A549 (cell line): ENCODE measurements at regions not wholly inside any gene's neighbourhood (a gene's known extent, or its start where the extent isn't known, plus 50 kb on each side); places are given as distances from the start of the nearest gene placed in this dataset.

Experiments used
- ATAC-seq, 2 experiments: fragments of 200-7000 bp in 1 of 2; fragments of >200 bp in 1 of 2; cut with Nextera tagmentation in 1 of 2; cut with Tn5 transposase in 1 of 2; 3 replicates each; pipeline versions ENCODE4 v1.8.0 to v1.9.1; 2018 to 2020; ENCODE audit warnings: mild to moderate bottlenecking in 1 of 2, moderate library complexity in 1 of 2
- CTCF ChIA-PET: fragments of 300-600 bp; sonication (Branson Sonifier 250); formaldehyde crosslinking; extraction: SDS; loops from one replicate; lab custom pipeline; 2021; ENCODE audit warnings: antibody characterized with exemption, inconsistent platforms; lab: Yijun Ruan, JAX
- POLR2A ChIA-PET: fragments of 350-600 bp; formaldehyde crosslinking; extraction: SDS; loops from one replicate; lab custom pipeline; 2021; ENCODE audit warnings: antibody characterized with exemption, inconsistent platforms; lab: Yijun Ruan, JAX
- DNase-seq, 2 experiments: peaks; one replicate each; pipeline versions ENCODE4 v3.0.0 to v3.0.0-alpha.2; 2011 to 2016; ENCODE audit warnings: low read depth in 1 of 2, low spot score in 1 of 2
- FAIRE-seq: peaks from 2 replicates; lab custom pipeline; 2011; peaks lifted over from hg19 to GRCh38; lab: Jason Lieb, UNC
- H3K27ac ChIP-seq, 2 experiments: fragments of >200 bp; sonication (Bioruptor Twin); formaldehyde crosslinking; 3 replicates each; pipeline ENCODE4 v1.5.1; 2016 to 2017
- H3K4me1 ChIP-seq: fragments of >200 bp; sonication (Bioruptor Twin); formaldehyde crosslinking; 3 replicates; pipeline ENCODE4 v1.6.1; 2016
- H3K4me2 ChIP-seq: fragments of >200 bp; sonication (Bioruptor Twin); formaldehyde crosslinking; 3 replicates; pipeline ENCODE4 v1.6.1; 2016
- H3K4me3 ChIP-seq: fragments of >200 bp; sonication (Bioruptor Twin); formaldehyde crosslinking; 3 replicates; pipeline ENCODE4 v1.5.1; 2016
- H3K9me3 ChIP-seq: fragments of >200 bp; sonication (Bioruptor Twin); formaldehyde crosslinking; 3 replicates; pipeline ENCODE4 v1.6.1; 2016
- CBX2 ChIP-seq: fragments of 200-600 bp; sonication (generic); IDR thresholded peaks from 2 replicates; pipeline ENCODE4 v1.6.1; 2016; ENCODE audit warnings: low read depth, mild to moderate bottlenecking, borderline replicate concordance
- CHD2 ChIP-seq: fragments of 150-350 bp; IDR thresholded peaks from 2 replicates; pipeline ENCODE4 v1.6.1; 2014; ENCODE audit warnings: low read length; ENCODE audit not compliant: partially characterized antibody
- CHD4 ChIP-seq: fragments of 200-600 bp; sonication (generic); IDR thresholded peaks from 2 replicates; pipeline ENCODE4 v1.6.1; 2016; ENCODE audit warnings: antibody characterized with exemption, mild to moderate bottlenecking, borderline replicate concordance
- HEYL ChIP-seq: fragments of 250-450 bp; sonication (Bioruptor Pico); IDR thresholded peaks from 2 replicates; pipeline ENCODE4 v1.8.0; 2021; ENCODE audit warnings: mild to moderate bottlenecking, moderate library complexity
- HOXA7 ChIP-seq: fragments of 250-450 bp; sonication (Bioruptor Pico); IDR thresholded peaks from 2 replicates; pipeline ENCODE4 v1.5.0; 2020; ENCODE audit warnings: mild to moderate bottlenecking, moderate library complexity
- HOXB13 ChIP-seq: fragments of 250-450 bp; sonication (Bioruptor Pico); IDR thresholded peaks from 2 replicates; pipeline ENCODE4 v1.5.0; 2020; ENCODE audit warnings: low read depth, mild to moderate bottlenecking, moderate library complexity
- HOXB5 ChIP-seq: fragments of 250-450 bp; sonication (Bioruptor Pico); IDR thresholded peaks from 2 replicates; pipeline ENCODE4 v1.5.0; 2020; ENCODE audit warnings: mild to moderate bottlenecking, moderate library complexity
- KDM5A ChIP-seq: fragments of 200-600 bp; sonication (generic); IDR thresholded peaks from 2 replicates; pipeline ENCODE4 v1.6.1; 2016; ENCODE audit warnings: antibody characterized with exemption, mild to moderate bottlenecking
- MAFK ChIP-seq: fragments of 450-650 bp; IDR thresholded peaks from 2 replicates; pipeline ENCODE4 v1.6.1; 2014; ENCODE audit not compliant: partially characterized antibody
- MAZ ChIP-seq: fragments of 150-350 bp; IDR thresholded peaks from 2 replicates; pipeline ENCODE4 v1.6.1; 2014; ENCODE audit warnings: antibody characterized with exemption, low read depth, low read length, borderline replicate concordance
- MYC ChIP-seq: IDR thresholded peaks from 2 replicates; pipeline ENCODE4 v1.6.1; 2012; ENCODE audit warnings: mild to moderate bottlenecking, inconsistent platforms, low read length, improper control_type of control experiment, borderline replicate concordance
- NFE2L2 ChIP-seq: fragments of 150-350 bp; conservative IDR thresholded peaks from 2 replicates; pipeline ENCODE4 v1.6.1; 2014; ENCODE audit warnings: low read length
- NPAS2 ChIP-seq: fragments of 250-450 bp; sonication (Bioruptor Pico); IDR thresholded peaks from 2 replicates; pipeline ENCODE4 v1.8.0; 2022; ENCODE audit warnings: mild to moderate bottlenecking, moderate library complexity, borderline replicate concordance
- NR3C1 ChIP-seq: fragments of >200 bp; sonication (Bioruptor Twin); formaldehyde crosslinking; IDR thresholded peaks from 3 replicates; pipeline ENCODE4 v1.6.1; 2017
- POLR2A ChIP-seq: IDR thresholded peaks from 2 replicates; pipeline ENCODE4 v1.6.1; 2012; ENCODE audit warnings: mild to moderate bottlenecking, low read length
- POLR2AphosphoS2 ChIP-seq: conservative IDR thresholded peaks from 2 replicates; pipeline ENCODE4 v1.6.1; 2012; ENCODE audit warnings: low read length, improper control_type of control experiment, inconsistent platforms
- RAD21 ChIP-seq, 2 experiments: fragments of >200 bp in 1 of 2; sonication (Bioruptor Twin) in 1 of 2; formaldehyde crosslinking in 1 of 2; IDR thresholded peaks in 1 of 2; conservative IDR thresholded peaks in 1 of 2; 2 replicates in 1 of 2; 3 replicates in 1 of 2; pipeline ENCODE4 v1.6.1; 2012 to 2018; ENCODE audit warnings: inconsistent platforms in 1 of 2
- RARB ChIP-seq: fragments of 250-450 bp; sonication (Bioruptor Pico); IDR thresholded peaks from 2 replicates; pipeline ENCODE4 v1.8.0; 2021; ENCODE audit warnings: mild to moderate bottlenecking, moderate library complexity
- RFX5 ChIP-seq: fragments of 450-650 bp; IDR thresholded peaks from 2 replicates; pipeline ENCODE4 v1.7.1; 2014; ENCODE audit warnings: antibody characterized with exemption, mild to moderate bottlenecking, moderate library complexity
- RNF2 ChIP-seq: fragments of 200-600 bp; sonication (generic); IDR thresholded peaks from 2 replicates; pipeline ENCODE4 v1.6.1; 2016; ENCODE audit warnings: low read depth, mild to moderate bottlenecking, antibody characterized with exemption, moderate library complexity, borderline replicate concordance
- TFCP2L1 ChIP-seq: fragments of 250-450 bp; sonication (Bioruptor Pico); IDR thresholded peaks from 2 replicates; pipeline ENCODE4 v1.5.0; 2021; ENCODE audit warnings: mild to moderate bottlenecking
- TP53 ChIP-seq: fragments of 250-450 bp; sonication (Bioruptor Pico); IDR thresholded peaks from 2 replicates; pipeline ENCODE4 v1.5.0; 2021; ENCODE audit warnings: mild to moderate bottlenecking, moderate library complexity
- ZSCAN20 ChIP-seq: fragments of 250-450 bp; sonication (Bioruptor Pico); IDR thresholded peaks from 2 replicates; pipeline ENCODE4 v1.8.0; 2022; ENCODE audit warnings: mild to moderate bottlenecking, moderate library complexity
- WGBS: methylation state at CpG from one replicate; pipeline ENCODE4 v1.1.6; 2017; ENCODE audit errors: missing lambda C conversion rate; 5-methylcytosine and 5-hydroxymethylcytosine counted together
- TF ChIP-seq, protein P1 (sequence below): fragments of >200 bp; sonication (Bioruptor Twin); formaldehyde crosslinking; IDR thresholded peaks from 3 replicates; pipeline ENCODE4 v1.5.1; 2016
- TF ChIP-seq, protein P2 (sequence below): IDR thresholded peaks from 2 replicates; pipeline ENCODE4 v1.6.1; 2012
- TF ChIP-seq, protein P3 (sequence below): fragments of >200 bp; sonication (Bioruptor Twin); formaldehyde crosslinking; IDR thresholded peaks from 3 replicates; pipeline ENCODE4 v1.6.1; 2016
- TF ChIP-seq, protein P4 (sequence below): fragments of >200 bp; sonication (Bioruptor Twin); formaldehyde crosslinking; IDR thresholded peaks from 2 replicates; pipeline ENCODE4 v1.6.1; 2016

DNA sequence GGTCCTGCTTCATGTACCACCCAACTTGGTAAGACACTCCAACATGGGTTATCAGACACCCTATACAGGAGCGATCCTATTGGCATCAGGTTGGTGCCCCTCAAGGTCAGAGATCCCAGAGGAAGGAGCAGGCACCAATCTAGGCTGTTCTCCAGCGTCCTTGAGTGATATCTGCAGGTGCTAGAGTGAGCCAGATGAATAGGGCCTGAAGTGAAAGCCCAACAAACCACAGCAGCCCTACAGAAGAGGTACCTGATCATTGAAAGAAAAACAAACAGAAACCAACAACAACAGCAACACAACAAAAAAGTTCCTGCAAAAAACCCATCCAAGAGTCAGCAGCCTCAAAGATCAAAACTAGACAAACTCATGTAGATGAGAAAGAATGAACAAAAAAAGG is 584.8 kb downstream of the HINT1 start (continued):
- TF ChIP-seq NFE2L2 (no peak), MYC (no peak), NPAS2 (CRISPR knock-in tag) (no peak), ZSCAN20 (CRISPR knock-in tag) (no peak), RARB (CRISPR knock-in tag) (no peak)

DNA sequence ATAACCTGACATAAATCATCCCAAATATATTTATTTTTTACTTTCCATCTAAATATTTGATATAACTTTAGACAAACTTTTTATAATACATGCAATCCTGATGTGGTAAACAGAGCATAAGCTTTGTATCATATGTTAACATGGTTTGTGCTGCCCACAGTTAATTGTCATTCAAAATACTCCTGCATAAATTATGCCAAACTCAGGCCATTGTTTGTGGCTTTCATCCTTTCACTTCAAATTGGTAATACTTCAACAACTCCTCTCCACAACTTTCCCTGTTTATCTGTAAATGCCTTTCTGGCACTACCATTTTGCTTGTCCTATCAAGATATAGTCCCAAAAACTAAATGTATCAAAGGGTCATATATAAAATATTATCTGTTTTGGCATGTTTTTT is 586.7 kb downstream of the HINT1 start:
- Histone ChIP-seq H3K9me3 (no peaks in the 10 kb centered on the region), H3K27ac (no peak overlapping the region), H3K4me1 (no peaks in the 10 kb centered on the region), H3K4me3 (no peak overlapping the region), H3K4me2 (no peak overlapping the region)
- no peak for ATAC-seq
- ChIA-PET POLR2A (no interaction called here), CTCF (no interaction called here)
- no peak for TF ChIP-seq CHD4
- TF ChIP-seq HEYL (CRISPR knock-in tag): no peak
- no peak for TF ChIP-seq POLR2A
- no peak for TF ChIP-seq NR3C1
- TF ChIP-seq TFCP2L1: no peak
- TF ChIP-seq, protein P1, sequence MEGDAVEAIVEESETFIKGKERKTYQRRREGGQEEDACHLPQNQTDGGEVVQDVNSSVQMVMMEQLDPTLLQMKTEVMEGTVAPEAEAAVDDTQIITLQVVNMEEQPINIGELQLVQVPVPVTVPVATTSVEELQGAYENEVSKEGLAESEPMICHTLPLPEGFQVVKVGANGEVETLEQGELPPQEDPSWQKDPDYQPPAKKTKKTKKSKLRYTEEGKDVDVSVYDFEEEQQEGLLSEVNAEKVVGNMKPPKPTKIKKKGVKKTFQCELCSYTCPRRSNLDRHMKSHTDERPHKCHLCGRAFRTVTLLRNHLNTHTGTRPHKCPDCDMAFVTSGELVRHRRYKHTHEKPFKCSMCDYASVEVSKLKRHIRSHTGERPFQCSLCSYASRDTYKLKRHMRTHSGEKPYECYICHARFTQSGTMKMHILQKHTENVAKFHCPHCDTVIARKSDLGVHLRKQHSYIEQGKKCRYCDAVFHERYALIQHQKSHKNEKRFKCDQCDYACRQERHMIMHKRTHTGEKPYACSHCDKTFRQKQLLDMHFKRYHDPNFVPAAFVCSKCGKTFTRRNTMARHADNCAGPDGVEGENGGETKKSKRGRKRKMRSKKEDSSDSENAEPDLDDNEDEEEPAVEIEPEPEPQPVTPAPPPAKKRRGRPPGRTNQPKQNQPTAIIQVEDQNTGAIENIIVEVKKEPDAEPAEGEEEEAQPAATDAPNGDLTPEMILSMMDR: no peak
- TF ChIP-seq CBX2: no peak
- no peak for TF ChIP-seq RNF2
- TF ChIP-seq, protein P2, sequence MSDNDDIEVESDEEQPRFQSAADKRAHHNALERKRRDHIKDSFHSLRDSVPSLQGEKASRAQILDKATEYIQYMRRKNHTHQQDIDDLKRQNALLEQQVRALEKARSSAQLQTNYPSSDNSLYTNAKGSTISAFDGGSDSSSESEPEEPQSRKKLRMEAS: no peak
- TF ChIP-seq HOXB5: no peak
- no peak for DNase-seq
- no peak for FAIRE-seq

DNA sequence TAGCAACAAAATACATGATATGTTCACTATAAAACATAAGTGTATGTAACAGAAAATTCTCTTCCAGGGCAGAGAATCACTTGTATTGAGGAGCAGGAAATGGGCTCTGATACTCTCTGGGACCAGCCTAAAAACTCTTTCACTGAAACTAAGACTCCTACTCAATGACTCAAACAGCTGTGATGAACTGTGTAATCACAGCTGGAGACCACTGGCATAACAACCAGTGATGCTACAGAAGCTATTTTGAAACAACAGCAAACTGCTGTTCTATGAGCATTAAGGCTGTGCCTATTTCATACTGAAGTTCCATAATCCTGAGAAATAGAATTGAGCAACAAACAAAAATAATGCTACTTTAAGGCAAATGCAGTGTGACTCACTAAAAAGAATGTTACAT is 594.0 kb downstream of the HINT1 start:
- FAIRE-seq: no peak
- no peak overlapping the region for H3K4me3 ChIP-seq
- H3K4me2 ChIP-seq: no peak overlapping the region
- ChIA-PET CTCF (no interaction called here), POLR2A (no interaction called here)
- H3K4me1 ChIP-seq: no peaks in the 10 kb centered on the region
- no peak overlapping the region for H3K27ac ChIP-seq
- no peaks in the 10 kb centered on the region for H3K9me3 ChIP-seq
- TF ChIP-seq HOXB13: no peak
- TF ChIP-seq RFX5: peak; percentile 66; the same call in 1 of the 2 replicates
- no peak for TF ChIP-seq POLR2AphosphoS2
- TF ChIP-seq CHD4: no peak
- TF ChIP-seq, protein P3, sequence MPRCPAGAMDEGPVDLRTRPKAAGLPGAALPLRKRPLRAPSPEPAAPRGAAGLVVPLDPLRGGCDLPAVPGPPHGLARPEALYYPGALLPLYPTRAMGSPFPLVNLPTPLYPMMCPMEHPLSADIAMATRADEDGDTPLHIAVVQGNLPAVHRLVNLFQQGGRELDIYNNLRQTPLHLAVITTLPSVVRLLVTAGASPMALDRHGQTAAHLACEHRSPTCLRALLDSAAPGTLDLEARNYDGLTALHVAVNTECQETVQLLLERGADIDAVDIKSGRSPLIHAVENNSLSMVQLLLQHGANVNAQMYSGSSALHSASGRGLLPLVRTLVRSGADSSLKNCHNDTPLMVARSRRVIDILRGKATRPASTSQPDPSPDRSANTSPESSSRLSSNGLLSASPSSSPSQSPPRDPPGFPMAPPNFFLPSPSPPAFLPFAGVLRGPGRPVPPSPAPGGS: no peak
- ATAC-seq: peak in 1 of 2 experiments; percentile 34; a peak in 1 of 6 replicates
- DNase-seq: no peak

DNA sequence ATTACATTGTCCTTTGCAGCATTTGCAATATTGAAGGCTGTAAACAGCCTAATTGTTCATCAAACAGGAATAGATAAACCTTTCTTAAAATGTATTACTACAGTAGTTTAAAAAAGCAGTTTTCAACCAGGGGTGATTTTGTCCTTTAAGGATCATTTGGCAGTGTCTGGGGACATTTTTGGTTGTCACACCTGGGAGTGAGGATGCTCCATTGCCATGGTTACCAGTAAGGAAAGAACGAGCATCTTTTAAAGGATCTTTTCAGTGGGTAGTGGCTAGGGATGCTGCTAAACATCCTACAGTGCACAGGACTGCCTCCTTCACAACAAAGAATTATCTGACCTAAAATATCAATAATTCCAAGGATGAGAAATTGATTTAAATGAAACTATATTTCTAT is 596.3 kb downstream of the HINT1 start:
- FAIRE-seq: no peak
- no peak for TF ChIP-seq KDM5A
- no peak for TF ChIP-seq MAFK
- TF ChIP-seq, protein P4, sequence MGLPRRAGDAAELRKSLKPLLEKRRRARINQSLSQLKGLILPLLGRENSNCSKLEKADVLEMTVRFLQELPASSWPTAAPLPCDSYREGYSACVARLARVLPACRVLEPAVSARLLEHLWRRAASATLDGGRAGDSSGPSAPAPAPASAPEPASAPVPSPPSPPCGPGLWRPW: no peak
- TF ChIP-seq CHD2: no peak
- TF ChIP-seq HOXA7 (CRISPR knock-in tag): no peak
- no peak for TF ChIP-seq CHD4
- no peak for TF ChIP-seq TP53 (CRISPR knock-in tag)
- TF ChIP-seq RAD21 (conservative IDR thresholded peaks at IDR 0.05 in 1 of 2, IDR thresholded peaks at IDR 0.05 in 1 of 2): no peak
- TF ChIP-seq MYC: no peak
- TF ChIP-seq MAZ: no peak
- no peak for DNase-seq
- WGBS: 38% methylated on average over 1 of the region's 1 CpG
- CTCF ChIA-PET: no interaction called here
- POLR2A ChIA-PET: no interaction called here
- Histone ChIP-seq H3K4me1 (no peaks in the 10 kb centered on the region), H3K4me2 (no peak overlapping the region), H3K4me3 (no peak overlapping the region), H3K27ac (no peak overlapping the region), H3K9me3 (no peaks in the 10 kb centered on the region)
- ATAC-seq: no peak
